ENCODE measurements at regions not wholly inside any gene's neighbourhood (a gene's known extent, or its start where the extent isn't known, plus 50 kb on each side); places are given as distances from the start of the nearest gene placed in this dataset.

DNA sequence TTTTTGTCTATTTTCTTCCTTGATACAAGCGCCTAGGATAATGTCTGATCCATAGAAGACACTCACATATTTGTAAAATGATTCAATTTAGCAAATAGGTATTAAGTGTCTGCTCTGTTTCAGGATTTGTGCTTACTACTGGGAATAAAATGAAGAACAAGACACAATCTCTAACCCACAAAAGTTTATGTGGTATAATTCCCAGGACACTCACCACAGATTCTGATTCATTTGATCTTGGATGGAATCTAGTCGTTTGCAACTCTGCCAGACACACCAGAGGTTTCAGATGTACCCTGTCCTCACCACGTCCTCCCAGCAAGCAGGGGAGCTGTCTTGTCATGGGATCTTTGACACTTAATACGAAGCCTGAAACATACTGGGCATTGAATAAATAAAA lies 208.3 kb downstream of the LRIG3 start:
- no peak overlapping the region for H3K4me3 ChIP-seq
- TF ChIP-seq, protein P1, sequence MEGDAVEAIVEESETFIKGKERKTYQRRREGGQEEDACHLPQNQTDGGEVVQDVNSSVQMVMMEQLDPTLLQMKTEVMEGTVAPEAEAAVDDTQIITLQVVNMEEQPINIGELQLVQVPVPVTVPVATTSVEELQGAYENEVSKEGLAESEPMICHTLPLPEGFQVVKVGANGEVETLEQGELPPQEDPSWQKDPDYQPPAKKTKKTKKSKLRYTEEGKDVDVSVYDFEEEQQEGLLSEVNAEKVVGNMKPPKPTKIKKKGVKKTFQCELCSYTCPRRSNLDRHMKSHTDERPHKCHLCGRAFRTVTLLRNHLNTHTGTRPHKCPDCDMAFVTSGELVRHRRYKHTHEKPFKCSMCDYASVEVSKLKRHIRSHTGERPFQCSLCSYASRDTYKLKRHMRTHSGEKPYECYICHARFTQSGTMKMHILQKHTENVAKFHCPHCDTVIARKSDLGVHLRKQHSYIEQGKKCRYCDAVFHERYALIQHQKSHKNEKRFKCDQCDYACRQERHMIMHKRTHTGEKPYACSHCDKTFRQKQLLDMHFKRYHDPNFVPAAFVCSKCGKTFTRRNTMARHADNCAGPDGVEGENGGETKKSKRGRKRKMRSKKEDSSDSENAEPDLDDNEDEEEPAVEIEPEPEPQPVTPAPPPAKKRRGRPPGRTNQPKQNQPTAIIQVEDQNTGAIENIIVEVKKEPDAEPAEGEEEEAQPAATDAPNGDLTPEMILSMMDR (IDR thresholded peaks at IDR 0.05): no peak

DNA sequence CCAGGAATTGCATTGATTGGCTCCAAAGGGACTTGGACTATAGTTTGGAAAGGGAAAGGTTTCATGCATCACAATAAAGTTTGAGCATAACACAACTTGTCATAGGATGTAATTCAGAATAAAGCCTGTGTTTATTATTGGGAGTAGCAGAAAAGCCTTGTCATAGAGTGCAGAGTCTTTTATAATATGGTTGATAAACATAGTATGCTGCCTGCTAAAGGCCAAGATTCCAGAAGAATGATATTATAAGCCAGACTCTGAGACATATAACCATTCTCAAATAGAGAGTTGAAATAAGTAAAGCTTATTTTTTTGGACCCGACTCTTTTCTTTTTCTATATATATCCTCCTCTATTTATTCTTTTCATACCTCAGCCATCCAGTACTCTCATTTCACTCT lies 207.3 kb downstream of the LRIG3 start:
- no peak overlapping the region for H3K4me3 ChIP-seq
- no peaks in the 10 kb centered on the region for H3K27me3 ChIP-seq
- no peaks in the 10 kb centered on the region for H3K36me3 ChIP-seq
- no peaks in the 10 kb centered on the region for H3K4me1 ChIP-seq
- TF ChIP-seq, protein P1 (IDR thresholded peaks at IDR 0.05): no peak
- H3K9me3 ChIP-seq: no peaks in the 10 kb centered on the region
- DNase-seq (no peak), ATAC-seq (no peak)
- H3K27ac ChIP-seq: no peak overlapping the region
- intact Hi-C loops (cut with DNase I): no loop called here

More for the DNA sequence above, 208.3 kb downstream of the LRIG3 start:
- Histone ChIP-seq H3K9me3 (no peaks in the 10 kb centered on the region), H3K4me1 (no peaks in the 10 kb centered on the region), H3K36me3 (no peaks in the 10 kb centered on the region), H3K27me3 (no peaks in the 10 kb centered on the region), H3K27ac (no peak overlapping the region)
- DNase-seq: no peak
- intact Hi-C loops (cut with DNase I): no loop called here
- no peak for ATAC-seq

DNA sequence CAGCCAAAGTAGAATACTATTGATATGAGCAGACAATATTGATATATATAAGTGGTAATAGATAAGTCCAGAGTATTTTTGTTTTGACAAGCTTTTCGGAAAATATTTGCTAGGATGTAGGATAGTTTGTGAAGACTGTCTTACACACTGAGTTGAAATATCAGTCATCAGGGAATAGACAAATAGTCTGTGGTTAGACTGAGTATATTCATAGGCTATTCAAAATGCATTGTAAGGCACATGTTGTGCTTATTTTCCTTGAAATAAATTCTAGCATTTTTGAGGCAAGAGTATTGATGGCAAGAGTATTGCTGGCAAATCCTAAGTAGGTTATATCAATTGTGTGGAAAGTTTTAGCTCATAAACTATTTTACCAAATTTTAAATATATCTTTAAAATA lies 201.1 kb downstream of the LRIG3 start:
- intact Hi-C loops (cut with DNase I): no loop called here
- H3K9me3 ChIP-seq: no peaks in the 10 kb centered on the region

DNA sequence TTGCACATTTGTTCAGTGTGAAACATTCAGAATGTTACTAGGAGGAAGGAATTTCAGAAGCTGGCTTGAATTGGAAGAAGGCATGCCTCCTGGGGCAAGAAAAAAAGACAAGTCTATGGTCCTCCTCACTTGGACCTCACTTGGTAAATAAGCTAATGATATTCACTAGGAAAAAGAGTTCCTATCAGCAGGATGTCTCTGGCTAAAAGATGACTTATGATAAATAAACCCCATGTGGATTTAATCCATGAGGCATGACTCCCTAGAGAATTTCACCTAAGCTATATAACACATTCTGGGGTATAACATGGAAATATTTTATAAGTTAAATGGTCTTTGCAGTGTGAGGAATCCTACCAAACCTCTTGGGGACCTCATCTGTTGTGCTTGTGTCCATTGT lies 199.9 kb downstream of the LRIG3 start:
- TF ChIP-seq, protein P1 (IDR thresholded peaks at IDR 0.05): no peak
- ATAC-seq (no peak), DNase-seq (no peak)
- Histone ChIP-seq H3K36me3 (no peaks in the 10 kb centered on the region), H3K27me3 (no peaks in the 10 kb centered on the region), H3K4me3 (no peak overlapping the region), H3K4me1 (no peaks in the 10 kb centered on the region), H3K9me3 (no peaks in the 10 kb centered on the region), H3K27ac (no peak overlapping the region)
- intact Hi-C loops (cut with DNase I): no loop called here

More for the DNA sequence above, 201.1 kb downstream of the LRIG3 start:
- ATAC-seq (no peak), DNase-seq (no peak)
- H3K36me3 ChIP-seq: no peaks in the 10 kb centered on the region
- H3K4me1 ChIP-seq: no peaks in the 10 kb centered on the region
- no peak overlapping the region for H3K27ac ChIP-seq
- no peaks in the 10 kb centered on the region for H3K27me3 ChIP-seq
- H3K4me3 ChIP-seq: no peak overlapping the region
- TF ChIP-seq, protein P1 (IDR thresholded peaks at IDR 0.05): no peak

DNA sequence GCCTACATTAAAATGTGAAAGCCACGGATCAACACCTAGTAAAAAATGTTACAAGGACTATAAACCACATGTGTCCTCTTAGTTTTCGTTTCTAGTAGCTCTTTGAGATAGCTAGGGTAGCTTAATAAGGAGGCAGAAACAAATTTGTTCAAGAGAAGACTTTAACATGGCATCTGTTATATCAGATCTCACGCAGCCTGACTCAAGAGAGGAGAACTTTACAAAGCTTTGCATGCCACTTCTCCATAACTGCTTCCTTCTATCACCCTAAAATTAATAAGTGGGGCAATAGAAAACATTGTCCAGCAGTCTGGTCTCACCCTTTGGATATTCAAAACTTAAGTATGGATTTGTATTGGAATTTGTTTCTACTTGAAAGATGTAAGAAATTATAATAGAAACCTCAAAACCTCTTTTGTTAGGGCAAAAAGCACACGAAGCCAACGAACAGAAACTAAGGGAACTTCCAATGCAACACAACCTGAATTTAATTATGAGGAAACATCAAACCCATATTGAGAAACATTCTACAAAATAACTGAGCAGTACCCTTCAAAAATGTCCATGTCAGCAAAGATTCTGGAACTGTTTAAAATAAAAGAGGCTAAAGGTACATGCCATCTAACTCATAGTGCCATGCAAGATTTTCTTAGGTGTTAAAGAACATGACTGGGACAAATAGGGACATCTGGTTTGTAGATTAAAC lies 194.8 kb downstream of the LRIG3 start:
- DNase-seq (no peak), ATAC-seq (no peak)
- no peaks in the 10 kb centered on the region for H3K36me3 ChIP-seq
- intact Hi-C loops (cut with DNase I): no loop called here
- H3K27ac ChIP-seq: no peak overlapping the region
- H3K4me1 ChIP-seq: no peaks in the 10 kb centered on the region
- no peak overlapping the region for H3K4me3 ChIP-seq
- TF ChIP-seq, protein P1 (IDR thresholded peaks at IDR 0.05): no peak
- H3K27me3 ChIP-seq: no peaks in the 10 kb centered on the region
- H3K9me3 ChIP-seq: no peaks in the 10 kb centered on the region

DNA sequence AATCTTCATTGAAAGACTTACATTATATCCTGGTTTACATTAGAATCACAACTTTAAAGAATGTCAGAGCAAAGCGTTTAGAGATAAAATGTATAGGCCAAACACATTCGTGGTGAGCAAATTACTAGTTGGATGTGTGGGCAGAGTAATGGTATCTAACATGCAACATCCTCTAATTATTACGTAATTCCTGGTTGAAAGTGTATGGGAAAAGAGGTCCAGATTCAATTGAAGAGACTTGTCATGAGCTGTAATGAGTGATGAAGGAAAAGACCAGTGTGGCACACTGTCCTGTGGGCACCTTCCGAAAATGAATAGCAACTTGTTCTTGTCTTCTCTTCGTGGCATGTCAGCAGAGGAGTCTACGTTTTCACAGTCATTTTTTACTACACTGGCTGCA lies 192.8 kb downstream of the LRIG3 start:
- Histone ChIP-seq H3K9me3 (no peaks in the 10 kb centered on the region), H3K27me3 (no peaks in the 10 kb centered on the region), H3K36me3 (no peaks in the 10 kb centered on the region), H3K4me3 (no peak overlapping the region), H3K27ac (no peak overlapping the region), H3K4me1 (no peaks in the 10 kb centered on the region)
- intact Hi-C loops (cut with DNase I): no loop called here
- TF ChIP-seq, protein P1 (IDR thresholded peaks at IDR 0.05): no peak
- no peak for DNase-seq
- ATAC-seq: no peak
